Omental fat pad (tissue), 3 donors: ENCODE measurements at regions not wholly inside any gene's neighbourhood (a gene's known extent, or its start where the extent isn't known, plus 50 kb on each side); places are given as distances from the start of the nearest gene placed in this dataset.
"Not testable (repeated sequence)": the region's sequence is repeated elsewhere in the genome, so short reads cannot be mapped to it uniquely, and the experiment has no call there.

Experiments used
- ATAC-seq: fragments of 150-250 bp; one replicate; pipeline ENCODE4 v1.9.1; 2016; ENCODE audit warnings: mild to moderate bottlenecking, moderate library complexity; ENCODE audit not compliant: low FRiP score
- DNase-seq: peaks from one replicate; pipeline ENCODE4 v3.0.0-alpha.2; 2019; ENCODE audit warnings: low spot score
- TF ChIP-seq, protein P1 (sequence below), 3 donors: fragments of 450-650 bp; IDR thresholded peaks; one replicate each; pipeline ENCODE4 v1.5.1; 2016 to 2017; ENCODE audit warnings: antibody characterized with exemption in 3 of 3, mild to moderate bottlenecking in 3 of 3, moderate library complexity in 2 of 3

- TF ChIP-seq, protein P1, sequence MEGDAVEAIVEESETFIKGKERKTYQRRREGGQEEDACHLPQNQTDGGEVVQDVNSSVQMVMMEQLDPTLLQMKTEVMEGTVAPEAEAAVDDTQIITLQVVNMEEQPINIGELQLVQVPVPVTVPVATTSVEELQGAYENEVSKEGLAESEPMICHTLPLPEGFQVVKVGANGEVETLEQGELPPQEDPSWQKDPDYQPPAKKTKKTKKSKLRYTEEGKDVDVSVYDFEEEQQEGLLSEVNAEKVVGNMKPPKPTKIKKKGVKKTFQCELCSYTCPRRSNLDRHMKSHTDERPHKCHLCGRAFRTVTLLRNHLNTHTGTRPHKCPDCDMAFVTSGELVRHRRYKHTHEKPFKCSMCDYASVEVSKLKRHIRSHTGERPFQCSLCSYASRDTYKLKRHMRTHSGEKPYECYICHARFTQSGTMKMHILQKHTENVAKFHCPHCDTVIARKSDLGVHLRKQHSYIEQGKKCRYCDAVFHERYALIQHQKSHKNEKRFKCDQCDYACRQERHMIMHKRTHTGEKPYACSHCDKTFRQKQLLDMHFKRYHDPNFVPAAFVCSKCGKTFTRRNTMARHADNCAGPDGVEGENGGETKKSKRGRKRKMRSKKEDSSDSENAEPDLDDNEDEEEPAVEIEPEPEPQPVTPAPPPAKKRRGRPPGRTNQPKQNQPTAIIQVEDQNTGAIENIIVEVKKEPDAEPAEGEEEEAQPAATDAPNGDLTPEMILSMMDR (IDR thresholded peaks at IDR 0.05), result no peak
- no peak for ATAC-seq
- no peak for DNase-seq
Observed at GRCh38 chr6:147954938-147955337, 387.7 kb upstream of the SASH1 start.

DNA sequence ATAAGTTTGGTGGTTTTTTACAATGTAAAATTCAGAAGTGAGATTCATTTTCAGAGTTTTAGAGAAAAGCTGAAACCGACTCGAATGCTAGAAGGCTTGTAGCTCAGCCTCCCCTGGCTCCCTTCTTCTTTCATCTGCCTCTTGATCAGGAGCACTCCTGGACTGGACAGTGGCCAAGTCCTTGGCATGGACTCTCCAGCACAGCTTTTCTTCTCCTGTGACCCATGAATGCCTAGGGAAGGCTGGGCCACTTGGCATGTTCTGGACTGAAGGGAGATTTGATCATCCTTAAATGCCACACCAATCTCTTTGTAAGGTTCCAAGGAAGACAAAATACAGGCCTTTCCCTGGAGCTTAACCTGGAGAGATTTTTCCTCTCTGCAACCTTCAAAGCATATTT, 384.0 kb upstream of the SASH1 start:
- DNase-seq, result no peak
- TF ChIP-seq, protein P1 (IDR thresholded peaks at IDR 0.05), result no peak
- ATAC-seq, result no peak

GRCh38 chr6:147961481-147962141, 381.0 kb upstream of the SASH1 start:
- TF ChIP-seq, protein P1 (IDR thresholded peaks at IDR 0.05), result no peak
- DNase-seq, result no peak

DNA sequence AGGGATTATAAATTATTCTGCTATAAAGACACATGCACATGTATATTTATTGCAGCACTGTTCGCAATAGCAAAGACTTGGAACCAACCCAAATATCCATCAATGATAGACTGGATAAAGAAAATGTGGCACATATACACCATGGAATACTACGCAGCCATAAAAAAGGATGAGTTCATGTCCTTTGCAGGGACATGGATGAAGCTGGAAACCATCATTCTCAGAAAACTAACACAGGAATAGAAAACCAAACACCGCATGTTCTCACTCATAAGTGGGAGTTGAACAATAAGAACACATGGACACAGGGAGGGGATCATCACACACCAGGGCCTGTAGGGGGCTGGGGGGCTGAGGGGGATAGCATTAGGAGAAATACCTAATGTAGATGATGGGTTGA, 377.2 kb upstream of the SASH1 start:
- not testable (repeated sequence) for ATAC-seq, DNase-seq

More at GRCh38 chr6:147961481-147962141, 381.0 kb upstream of the SASH1 start:
- ATAC-seq, result no peak

- ATAC-seq (no peak), DNase-seq (no peak)
- TF ChIP-seq, protein P1 (IDR thresholded peaks at IDR 0.05), result no peak
Observed at GRCh38 chr6:147970970-147971369, 371.7 kb upstream of the SASH1 start.

GRCh38 chr6:147972448-147972847, 370.2 kb upstream of the SASH1 start:
- TF ChIP-seq, protein P1 (IDR thresholded peaks at IDR 0.05), result no peak
- no peak for DNase-seq
- no peak for ATAC-seq

GRCh38 chr6:147973806-147974205, 368.8 kb upstream of the SASH1 start:
- no peak for ATAC-seq
- TF ChIP-seq, protein P1 (IDR thresholded peaks at IDR 0.05), result no peak
- DNase-seq, result no peak
